Calu3 (cell line): ENCODE measurements at regions not wholly inside any gene's neighbourhood (a gene's known extent, or its start where the extent isn't known, plus 50 kb on each side); places are given as distances from the start of the nearest gene placed in this dataset.

Experiments used
- BruUV-seq: library from RNA; stranded (reverse); fragments of 400-500 nt; replicated peaks from 2 replicates; lab custom pipeline; 2021; lab: Mats Ljungman, UMichigan
- CTCF ChIA-PET: fragments of 300-600 bp; sonication (Branson Sonifier 250); formaldehyde crosslinking; loops from one replicate; lab custom pipeline; 2022; ENCODE audit warnings: antibody characterized with exemption; lab: Charles Lee
- DNase-seq: peaks from one replicate; pipeline ENCODE4 v3.0.0; 2022
- H3K27ac Mint-ChIP-seq: one replicate; pipeline ENCODE4 v1.8.0; 2022; ENCODE audit warnings: mixed read lengths; ENCODE audit not compliant: unreplicated experiment
- H3K27me3 Mint-ChIP-seq: one replicate; pipeline ENCODE4 v1.8.0; 2022; ENCODE audit warnings: mixed read lengths; ENCODE audit not compliant: unreplicated experiment
- H3K36me3 Mint-ChIP-seq: one replicate; pipeline ENCODE4 v1.8.0; 2022; ENCODE audit warnings: mild to moderate bottlenecking, moderate library complexity, mixed read lengths; ENCODE audit not compliant: insufficient read depth, unreplicated experiment
- H3K4me1 Mint-ChIP-seq: one replicate; pipeline ENCODE4 v1.8.0; 2022; ENCODE audit warnings: mild to moderate bottlenecking, low read depth, mixed read lengths; ENCODE audit not compliant: unreplicated experiment
- H3K4me3 Mint-ChIP-seq: one replicate; pipeline ENCODE4 v1.8.0; 2022; ENCODE audit warnings: mild to moderate bottlenecking, low read depth, moderate library complexity, mixed read lengths; ENCODE audit not compliant: unreplicated experiment
- H3K9me3 Mint-ChIP-seq: one replicate; pipeline ENCODE4 v1.8.0; 2022; ENCODE audit warnings: low read depth, mixed read lengths; ENCODE audit not compliant: unreplicated experiment
- intact Hi-C: fragments of 100-400 bp; cut with micrococcal nuclease; formaldehyde crosslinking; loops from one replicate; pipeline ENCODE4 v1.10.0; 2022; ENCODE audit not compliant: unreplicated experiment
- TF ChIP-seq, protein P1 (sequence below): fragments of 200-600 bp; IDR thresholded peaks from one replicate; pipeline ENCODE4 v1.8.0; 2022; ENCODE audit warnings: antibody characterized with exemption; ENCODE audit not compliant: unreplicated experiment

- no peak overlapping the region for H3K4me3 Mint-ChIP-seq
- no peak overlapping the region for H3K27ac Mint-ChIP-seq
- no peak for DNase-seq
- TF ChIP-seq, protein P1, sequence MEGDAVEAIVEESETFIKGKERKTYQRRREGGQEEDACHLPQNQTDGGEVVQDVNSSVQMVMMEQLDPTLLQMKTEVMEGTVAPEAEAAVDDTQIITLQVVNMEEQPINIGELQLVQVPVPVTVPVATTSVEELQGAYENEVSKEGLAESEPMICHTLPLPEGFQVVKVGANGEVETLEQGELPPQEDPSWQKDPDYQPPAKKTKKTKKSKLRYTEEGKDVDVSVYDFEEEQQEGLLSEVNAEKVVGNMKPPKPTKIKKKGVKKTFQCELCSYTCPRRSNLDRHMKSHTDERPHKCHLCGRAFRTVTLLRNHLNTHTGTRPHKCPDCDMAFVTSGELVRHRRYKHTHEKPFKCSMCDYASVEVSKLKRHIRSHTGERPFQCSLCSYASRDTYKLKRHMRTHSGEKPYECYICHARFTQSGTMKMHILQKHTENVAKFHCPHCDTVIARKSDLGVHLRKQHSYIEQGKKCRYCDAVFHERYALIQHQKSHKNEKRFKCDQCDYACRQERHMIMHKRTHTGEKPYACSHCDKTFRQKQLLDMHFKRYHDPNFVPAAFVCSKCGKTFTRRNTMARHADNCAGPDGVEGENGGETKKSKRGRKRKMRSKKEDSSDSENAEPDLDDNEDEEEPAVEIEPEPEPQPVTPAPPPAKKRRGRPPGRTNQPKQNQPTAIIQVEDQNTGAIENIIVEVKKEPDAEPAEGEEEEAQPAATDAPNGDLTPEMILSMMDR = no peak
- no peaks in the 10 kb centered on the region for H3K27me3 Mint-ChIP-seq
- no peaks in the 10 kb centered on the region for H3K9me3 Mint-ChIP-seq
- no TSS peak for BruUV-seq
- CTCF ChIA-PET = interaction anchor here (0.5 to 0.6 kb wide), 2 partner anchors 11 to 62 kb away, joined by 3 to 4 read pairs; no protein-coding TSS in a partner anchor
- no peaks in the 10 kb centered on the region for H3K36me3 Mint-ChIP-seq
- no peaks in the 10 kb centered on the region for H3K4me1 Mint-ChIP-seq
- intact Hi-C loops = no loop called here
Measured at GRCh38 chr5:93653716-93654115, 70.7 kb downstream of the NR2F1 start.

- Mint-ChIP-seq H3K4me3 (no peak overlapping the region), H3K27me3 (no peaks in the 10 kb centered on the region), H3K27ac (no peak overlapping the region), H3K36me3 (no peaks in the 10 kb centered on the region), H3K9me3 (no peaks in the 10 kb centered on the region), H3K4me1 (no peaks in the 10 kb centered on the region)
- TF ChIP-seq, protein P1 = no peak
- intact Hi-C loops = no loop called here
- CTCF ChIA-PET = no interaction called here
- DNase-seq = no peak
- no TSS peak for BruUV-seq
Measured at GRCh38 chr5:93649234-93649900, 66.3 kb downstream of the NR2F1 start.

- TF ChIP-seq, protein P1 = no peak
- H3K36me3 Mint-ChIP-seq = no peaks in the 10 kb centered on the region
- intact Hi-C loops = no loop called here
- H3K27me3 Mint-ChIP-seq = no peaks in the 10 kb centered on the region
- H3K4me3 Mint-ChIP-seq = no peak overlapping the region
- CTCF ChIA-PET = interaction anchor here (0.8 kb wide), 1 partner anchor 123 kb away, joined by 3 read pairs; no protein-coding TSS in a partner anchor
- no peak overlapping the region for H3K27ac Mint-ChIP-seq
- no peak for DNase-seq
- no peaks in the 10 kb centered on the region for H3K4me1 Mint-ChIP-seq
- no peaks in the 10 kb centered on the region for H3K9me3 Mint-ChIP-seq
- BruUV-seq = no TSS peak
Measured at GRCh38 chr5:93644760-93645159, 61.7 kb downstream of the NR2F1 start.
